Esophagus squamous epithelium (tissue), 5 donors: ENCODE measurements at regions not wholly inside any gene's neighbourhood (a gene's known extent, or its start where the extent isn't known, plus 50 kb on each side); places are given as distances from the start of the nearest gene placed in this dataset.

Experiments used
- DNase-seq: peaks from one replicate; lab custom pipeline; 2025; lab: John Stamatoyannopoulos, UW
- H3K27ac ChIP-seq, 4 donors: fragments of 200-600 bp; sonication (generic); one replicate each; pipeline ENCODE4 v1.5.1; 2016 to 2019; ENCODE audit warnings: mild to moderate bottlenecking in 1 of 4
- H3K27me3 ChIP-seq, 4 donors: fragments of 200-600 bp; sonication (generic); 1 replicate in 3 of 4; 2 replicates in 1 of 4; pipeline versions ENCODE4 v1.5.1 to v1.6.0; 2017 to 2021; ENCODE audit warnings: antibody characterized with exemption in 1 of 4
- H3K36me3 ChIP-seq, 3 donors: fragments of 200-600 bp; sonication (generic); one replicate each; pipeline ENCODE4 v1.5.1; 2016 to 2019
- H3K4me1 ChIP-seq, 3 donors: fragments of 200-600 bp; sonication (generic); one replicate each; pipeline ENCODE4 v1.5.1; 2017 to 2019
- H3K4me3 ChIP-seq, 4 donors: fragments of 200-600 bp; sonication (generic); 1 replicate in 3 of 4; 2 replicates in 1 of 4; pipeline ENCODE4 v1.5.1; 2016 to 2019; ENCODE audit warnings: mild to moderate bottlenecking in 2 of 4, moderate library complexity in 1 of 4
- H3K9me3 ChIP-seq, 3 donors: fragments of 200-600 bp; sonication (generic); one replicate each; pipeline ENCODE4 v1.5.1; 2016 to 2019
- POLR2A ChIP-seq, 4 donors: fragments of 450-650 bp; IDR thresholded peaks; one replicate each; pipeline ENCODE4 v1.6.1; 2017; ENCODE audit warnings: antibody characterized with exemption in 4 of 4, mild to moderate bottlenecking in 4 of 4, moderate library complexity in 3 of 4
- WGBS, 2 donors: methylation state at CpG; one replicate each; pipeline ENCODE4 v1.1.5; 2018; 5-methylcytosine and 5-hydroxymethylcytosine counted together
- intact Hi-C: fragments of 100-400 bp; cut with DNase I; formaldehyde crosslinking; loops from one replicate; pipeline ENCODE4 v1.15.0; 2022
- TF ChIP-seq, protein P1 (sequence below), 6 experiments: fragments of 450-650 bp in 4 of 6; fragments of 200-600 bp in 2 of 6; sonication (generic) in 2 of 6; IDR thresholded peaks; one replicate each; pipeline ENCODE4 v1.5.1; 2016 to 2019; ENCODE audit warnings: antibody characterized with exemption in 6 of 6, mild to moderate bottlenecking in 4 of 6, moderate library complexity in 4 of 6
- donor health status: DM: yes; HTN: yes; CAD: no.

DNA sequence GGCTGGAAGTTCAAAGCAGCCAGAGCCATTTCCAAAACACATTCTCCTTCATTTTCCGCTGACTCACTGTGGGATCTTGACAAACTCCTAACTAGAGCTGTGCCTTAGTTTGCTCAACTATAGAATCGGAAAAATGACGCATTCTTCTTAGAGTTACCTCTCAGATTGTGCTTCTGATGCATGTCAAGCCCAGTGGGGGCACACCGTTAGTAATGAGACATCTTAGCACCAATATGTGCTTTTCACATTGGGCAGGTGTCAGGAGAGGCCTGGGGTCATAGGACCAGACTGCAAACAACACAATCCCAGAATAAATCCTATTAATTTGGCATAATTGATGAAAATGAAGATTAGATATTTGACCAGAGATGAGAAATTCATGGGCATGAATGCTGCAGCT is 71.3 kb upstream of the UBE3A start:
- Histone ChIP-seq H3K36me3 (no peaks in the 10 kb centered on the region), H3K27me3 (no peaks in the 10 kb centered on the region), H3K27ac (no peak overlapping the region), H3K9me3 (no peaks in the 10 kb centered on the region), H3K4me1 (no peaks in the 10 kb centered on the region), H3K4me3 (no peak overlapping the region)
- DNase-seq, result no peak
- no peak for TF ChIP-seq POLR2A (IDR thresholded peaks at IDR 0.05)
- TF ChIP-seq, protein P1, sequence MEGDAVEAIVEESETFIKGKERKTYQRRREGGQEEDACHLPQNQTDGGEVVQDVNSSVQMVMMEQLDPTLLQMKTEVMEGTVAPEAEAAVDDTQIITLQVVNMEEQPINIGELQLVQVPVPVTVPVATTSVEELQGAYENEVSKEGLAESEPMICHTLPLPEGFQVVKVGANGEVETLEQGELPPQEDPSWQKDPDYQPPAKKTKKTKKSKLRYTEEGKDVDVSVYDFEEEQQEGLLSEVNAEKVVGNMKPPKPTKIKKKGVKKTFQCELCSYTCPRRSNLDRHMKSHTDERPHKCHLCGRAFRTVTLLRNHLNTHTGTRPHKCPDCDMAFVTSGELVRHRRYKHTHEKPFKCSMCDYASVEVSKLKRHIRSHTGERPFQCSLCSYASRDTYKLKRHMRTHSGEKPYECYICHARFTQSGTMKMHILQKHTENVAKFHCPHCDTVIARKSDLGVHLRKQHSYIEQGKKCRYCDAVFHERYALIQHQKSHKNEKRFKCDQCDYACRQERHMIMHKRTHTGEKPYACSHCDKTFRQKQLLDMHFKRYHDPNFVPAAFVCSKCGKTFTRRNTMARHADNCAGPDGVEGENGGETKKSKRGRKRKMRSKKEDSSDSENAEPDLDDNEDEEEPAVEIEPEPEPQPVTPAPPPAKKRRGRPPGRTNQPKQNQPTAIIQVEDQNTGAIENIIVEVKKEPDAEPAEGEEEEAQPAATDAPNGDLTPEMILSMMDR (IDR thresholded peaks at IDR 0.05), result no peak
- WGBS, 2 donors, result 82 to 89% methylated on average over 4 of the region's 4 CpGs
- intact Hi-C loops, result no loop called here

DNA sequence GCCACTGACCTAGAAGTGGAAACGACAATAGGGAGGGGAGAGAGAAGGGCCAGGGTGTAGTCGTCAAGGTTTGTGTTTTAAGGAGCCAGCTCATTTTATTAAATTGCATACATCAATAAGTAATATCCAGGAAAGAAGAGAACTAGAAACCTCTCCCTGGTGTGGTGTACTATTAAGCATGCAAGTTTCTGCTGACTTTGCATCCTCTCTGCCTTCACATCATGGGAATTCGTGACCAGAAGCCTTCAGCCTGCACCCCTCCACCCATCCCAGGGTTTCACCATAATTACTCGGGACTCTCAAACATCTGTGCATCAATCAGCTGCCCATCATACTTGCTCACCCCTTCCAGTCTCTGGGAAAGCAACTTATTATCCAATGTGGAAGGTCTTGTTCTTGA is 70.9 kb upstream of the UBE3A start:
- Histone ChIP-seq H3K27me3 (no peaks in the 10 kb centered on the region), H3K27ac (no peak overlapping the region), H3K4me1 (no peaks in the 10 kb centered on the region), H3K36me3 (no peaks in the 10 kb centered on the region), H3K9me3 (no peaks in the 10 kb centered on the region), H3K4me3 (no peak overlapping the region)
- intact Hi-C loops, result loop anchor here (10.0 kb wide), 1 partner anchor 425 kb away; no protein-coding TSS in a partner anchor
- DNase-seq, result no peak
- 70 to 72% methylated on average over 4 of the region's 4 CpGs for WGBS, 2 donors
- TF ChIP-seq, protein P1 (IDR thresholded peaks at IDR 0.05), result no peak
- no peak for TF ChIP-seq POLR2A (IDR thresholded peaks at IDR 0.05)

DNA sequence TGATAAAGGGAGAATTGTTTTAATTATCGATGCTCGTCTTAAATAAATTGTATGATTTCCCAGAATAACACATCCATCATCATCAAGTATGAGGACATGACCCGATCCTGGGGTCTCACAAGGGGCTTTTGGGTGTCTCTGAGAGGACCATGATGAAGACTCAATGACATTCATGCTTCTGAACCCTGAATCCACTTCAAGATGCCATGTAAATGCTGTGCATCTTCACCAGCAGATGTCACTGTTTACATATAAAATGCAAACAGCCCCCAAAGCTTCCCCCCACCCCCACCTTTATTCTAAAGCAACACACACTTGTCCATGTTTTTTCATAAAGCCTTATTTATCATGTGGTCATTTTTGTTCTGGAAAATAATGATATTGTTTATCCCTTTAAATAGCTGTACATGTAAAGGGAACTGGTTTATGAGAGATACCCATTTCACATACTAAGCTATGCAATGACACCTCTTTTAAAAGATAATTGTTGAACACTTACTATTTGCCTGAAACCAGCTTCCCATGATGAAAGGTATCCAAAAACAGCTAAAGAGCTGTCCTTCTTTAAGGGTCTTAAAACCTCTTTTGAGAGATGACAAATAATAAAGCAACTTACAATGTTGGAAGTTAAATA is 69.7 kb upstream of the UBE3A start:
- no peak for DNase-seq
- no peaks in the 10 kb centered on the region for H3K36me3 ChIP-seq
- no peak for TF ChIP-seq POLR2A (IDR thresholded peaks at IDR 0.05)
- TF ChIP-seq, protein P1 (IDR thresholded peaks at IDR 0.05), result peak in 5 of 6 experiments; percentile 40 to 69 (median 61)
- intact Hi-C loops, result loop anchor here (10.0 kb wide), 1 partner anchor 426 kb away; no protein-coding TSS in a partner anchor
- H3K4me1 ChIP-seq, result no peaks in the 10 kb centered on the region
- no peak overlapping the region for H3K4me3 ChIP-seq
- no peaks in the 10 kb centered on the region for H3K27me3 ChIP-seq
- WGBS, 2 donors, result 33 to 47% methylated on average over 3 of the region's 3 CpGs
- H3K9me3 ChIP-seq, result no peaks in the 10 kb centered on the region
- no peak overlapping the region for H3K27ac ChIP-seq

DNA sequence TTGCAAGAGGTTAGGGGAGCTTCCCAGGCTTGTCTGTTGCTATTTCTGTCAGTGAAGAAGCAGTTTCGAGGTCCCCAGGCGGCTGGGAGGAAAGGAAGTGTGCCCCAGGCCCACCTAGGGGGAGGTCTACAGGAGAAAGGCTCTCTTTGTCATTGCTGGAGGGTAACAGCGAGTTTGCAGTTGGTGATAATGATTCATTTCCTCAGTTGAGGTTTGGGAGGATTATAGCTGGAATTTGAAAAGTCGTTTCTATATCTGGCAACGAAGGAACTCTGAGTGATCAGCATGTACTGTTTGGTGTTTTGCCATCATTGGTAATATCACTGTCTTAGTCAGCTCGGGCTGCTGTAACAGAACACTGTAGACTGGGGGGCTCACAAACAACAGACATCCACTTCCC is 65.5 kb upstream of the UBE3A start:
- no peak overlapping the region for H3K27ac ChIP-seq
- intact Hi-C loops, result loop anchor here (10.0 kb wide), 1 partner anchor 430 kb away; no protein-coding TSS in a partner anchor
- H3K36me3 ChIP-seq, result no peaks in the 10 kb centered on the region
- no peaks in the 10 kb centered on the region for H3K27me3 ChIP-seq
- no peak for DNase-seq
- H3K4me3 ChIP-seq, result no peak overlapping the region
- no peaks in the 10 kb centered on the region for H3K4me1 ChIP-seq
- WGBS, 2 donors, result 22 to 30% methylated on average over 4 to 6 of the region's 6 CpGs
- TF ChIP-seq, protein P1 (IDR thresholded peaks at IDR 0.05), result no peak
- TF ChIP-seq POLR2A (IDR thresholded peaks at IDR 0.05), result no peak
- H3K9me3 ChIP-seq, result no peaks in the 10 kb centered on the region

DNA sequence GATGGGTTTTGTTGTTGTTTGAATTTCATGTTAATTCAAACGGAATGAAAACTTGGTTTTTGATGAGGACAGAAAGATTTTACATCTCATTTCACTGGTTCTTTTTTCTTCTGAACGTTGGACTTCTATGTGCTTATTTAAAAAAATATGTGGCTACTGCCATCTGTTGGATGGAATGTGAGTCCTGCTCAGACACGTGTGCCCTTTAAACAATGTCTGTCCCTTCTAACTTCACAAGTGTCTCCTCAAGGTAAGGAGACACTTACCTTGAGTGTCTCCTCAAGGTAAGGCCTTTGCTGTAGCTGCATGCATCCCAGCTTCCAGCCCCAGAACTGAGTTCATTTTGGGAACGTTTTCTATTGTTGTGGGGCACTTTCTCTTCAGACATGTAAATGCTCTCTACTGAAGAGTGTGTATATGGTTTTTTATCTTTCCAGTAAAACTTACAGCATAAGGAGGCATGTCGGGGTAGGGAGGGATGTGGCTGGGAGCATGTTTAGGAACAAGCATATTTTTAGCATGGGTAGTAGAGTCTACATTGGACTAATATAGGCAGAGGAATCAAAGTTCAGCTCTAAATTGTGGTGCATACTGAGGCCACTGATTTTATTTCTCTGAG is 63.1 kb upstream of the UBE3A start:
- H3K4me1 ChIP-seq, result no peaks in the 10 kb centered on the region
- H3K4me3 ChIP-seq, result no peak overlapping the region
- DNase-seq, result no peak
- no peaks in the 10 kb centered on the region for H3K36me3 ChIP-seq
- intact Hi-C loops, result loop anchor here (10.0 kb wide), 1 partner anchor 433 kb away; no protein-coding TSS in a partner anchor
- WGBS, 2 donors, result 26 to 30% methylated on average over 5 of the region's 5 CpGs
- TF ChIP-seq, protein P1 (IDR thresholded peaks at IDR 0.05), result peak; percentile 23 to 66 (median 44)
- no peak for TF ChIP-seq POLR2A (IDR thresholded peaks at IDR 0.05)
- H3K9me3 ChIP-seq, result no peaks in the 10 kb centered on the region
- H3K27me3 ChIP-seq, result no peaks in the 10 kb centered on the region
- H3K27ac ChIP-seq, result no peak overlapping the region
